Naive thymus-derived CD4-positive, alpha-beta T cell (primary cell): ENCODE measurements at regions not wholly inside any gene's neighbourhood (a gene's known extent, or its start where the extent isn't known, plus 50 kb on each side); places are given as distances from the start of the nearest gene placed in this dataset.

ENCODE experiments used
- ATAC-seq: fragments of 150-1000 bp; cut with Tn5 transposase; 2 replicates; pipeline ENCODE4 v1.10.0; 2021; ENCODE audit warnings: mild to moderate bottlenecking, moderate library complexity
- CTCF ChIA-PET: fragments of 350-600 bp; sonication (Branson Sonifier 250); formaldehyde crosslinking; loops from one replicate; lab custom pipeline; 2021; ENCODE audit warnings: antibody characterized with exemption; lab: Charles Lee
- POLR2A ChIA-PET: fragments of 350-600 bp; sonication (Branson Sonifier 250); formaldehyde crosslinking; loops from one replicate; lab custom pipeline; 2021; ENCODE audit warnings: antibody characterized with exemption, inconsistent platforms; lab: Charles Lee
- DNase-seq, 9 donors: peaks; one replicate each; pipeline versions ENCODE4 v3.0.0 to v3.0.0-alpha.2; 2020 to 2022; ENCODE audit warnings: mixed read lengths in 1 of 9
- H3K27ac ChIP-seq: one replicate; pipeline ENCODE4 v1.7.0; 2013; ENCODE audit warnings: mild to moderate bottlenecking, low read depth, low read length, moderate library complexity
- H3K27me3 ChIP-seq, 2 donors: one replicate each; pipeline ENCODE4 v1.7.0; 2013; ENCODE audit warnings: low read length in 2 of 2, mild to moderate bottlenecking in 2 of 2, moderate library complexity in 2 of 2; ENCODE audit not compliant: control insufficient read depth in 2 of 2, insufficient read depth in 2 of 2
- H3K36me3 ChIP-seq, 3 experiments: 1 replicate in 2 of 3; 2 replicates in 1 of 3; pipeline ENCODE4 v1.7.0; 2013; ENCODE audit warnings: low read length in 3 of 3, mild to moderate bottlenecking in 3 of 3, moderate library complexity in 1 of 3; ENCODE audit not compliant: insufficient read depth in 3 of 3, control insufficient read depth in 2 of 3
- H3K4me1 ChIP-seq, 2 donors: one replicate each; pipeline ENCODE4 v1.7.0; 2013; ENCODE audit warnings: low read length in 2 of 2, mild to moderate bottlenecking in 2 of 2, moderate library complexity in 1 of 2; ENCODE audit not compliant: control insufficient read depth in 2 of 2, insufficient read depth in 2 of 2
- H3K4me3 ChIP-seq: 2 replicates; pipeline ENCODE4 v1.7.0; 2013; ENCODE audit warnings: mild to moderate bottlenecking, low read length
- H3K9me3 ChIP-seq, 3 experiments: 1 replicate in 2 of 3; 2 replicates in 1 of 3; pipeline ENCODE4 v1.7.0; 2013; ENCODE audit warnings: low read length in 3 of 3; ENCODE audit not compliant: control insufficient read depth in 2 of 3
- H3K27ac Mint-ChIP-seq, 9 donors: one replicate each; pipeline ENCODE4 v1.8.0; 2020 to 2022; ENCODE audit warnings: mixed read lengths in 9 of 9, mild to moderate bottlenecking in 8 of 9, moderate library complexity in 5 of 9, inconsistent platforms in 2 of 9
- H3K27me3 Mint-ChIP-seq, 5 donors: one replicate each; pipeline ENCODE4 v1.8.0; 2021 to 2022; ENCODE audit warnings: mixed read lengths in 5 of 5, mild to moderate bottlenecking in 1 of 5
- H3K36me3 Mint-ChIP-seq, 5 donors: one replicate each; pipeline ENCODE4 v1.8.0; 2020 to 2022; ENCODE audit warnings: mixed read lengths in 5 of 5, mild to moderate bottlenecking in 3 of 5, inconsistent platforms in 1 of 5
- H3K4me1 Mint-ChIP-seq, 7 donors: one replicate each; pipeline ENCODE4 v1.8.0; 2020 to 2022; ENCODE audit warnings: mixed read lengths in 7 of 7, mild to moderate bottlenecking in 3 of 7, inconsistent platforms in 1 of 7
- H3K4me3 Mint-ChIP-seq, 10 donors: one replicate each; pipeline ENCODE4 v1.8.0; 2020 to 2022; ENCODE audit warnings: mild to moderate bottlenecking in 10 of 10, mixed read lengths in 10 of 10, moderate library complexity in 6 of 10, inconsistent platforms in 2 of 10
- H3K9me3 Mint-ChIP-seq, 11 donors: one replicate each; pipeline ENCODE4 v1.8.0; 2020 to 2022; ENCODE audit warnings: mixed read lengths in 11 of 11, mild to moderate bottlenecking in 4 of 11, inconsistent platforms in 1 of 11, moderate library complexity in 1 of 11
- intact Hi-C, 2 donors: fragments of 100-400 bp; cut with micrococcal nuclease; formaldehyde crosslinking; loops; one replicate each; pipeline ENCODE4 v1.15.1; 2023

DNA sequence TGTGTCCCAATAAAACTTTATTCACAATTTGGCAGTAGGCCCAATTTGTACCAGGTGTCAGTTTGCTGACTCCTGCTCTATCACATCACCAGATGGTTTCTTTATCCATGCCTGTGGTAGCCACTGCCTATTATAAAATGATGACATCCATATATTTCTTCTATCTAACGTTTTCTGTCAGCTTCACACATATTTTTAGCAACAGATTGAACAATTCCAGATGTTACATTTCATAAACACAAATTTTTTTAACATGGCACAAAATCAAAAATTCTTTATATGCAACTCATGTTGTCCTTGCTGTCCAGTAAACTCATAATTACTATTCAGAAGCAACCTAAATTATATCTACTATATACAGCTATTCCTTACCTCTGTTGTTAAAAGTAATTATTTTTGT lies 1371.6 kb downstream of the NSUN3 start:
- Mint-ChIP-seq H3K4me3 (no peak overlapping the region), H3K27me3 (no peaks in the 10 kb centered on the region), H3K27ac (no peak overlapping the region), H3K4me1 (no peaks in the 10 kb centered on the region), H3K36me3 (no peaks in the 10 kb centered on the region), H3K9me3 (peaks cover 0 to 15% (median 5%) of the 10 kb centered on the region in 11 donors)
- Histone ChIP-seq H3K27ac (no peak overlapping the region), H3K4me3 (no peak overlapping the region), H3K4me1 (no peaks in the 10 kb centered on the region), H3K36me3 (no peaks in the 10 kb centered on the region), H3K9me3 (no peaks in the 10 kb centered on the region), H3K27me3 (no peaks in the 10 kb centered on the region)
- intact Hi-C loops, result no loop called here
- ChIA-PET POLR2A (no interaction called here), CTCF (no interaction called here)
- ATAC-seq, result no peak
- no peak for DNase-seq

DNA sequence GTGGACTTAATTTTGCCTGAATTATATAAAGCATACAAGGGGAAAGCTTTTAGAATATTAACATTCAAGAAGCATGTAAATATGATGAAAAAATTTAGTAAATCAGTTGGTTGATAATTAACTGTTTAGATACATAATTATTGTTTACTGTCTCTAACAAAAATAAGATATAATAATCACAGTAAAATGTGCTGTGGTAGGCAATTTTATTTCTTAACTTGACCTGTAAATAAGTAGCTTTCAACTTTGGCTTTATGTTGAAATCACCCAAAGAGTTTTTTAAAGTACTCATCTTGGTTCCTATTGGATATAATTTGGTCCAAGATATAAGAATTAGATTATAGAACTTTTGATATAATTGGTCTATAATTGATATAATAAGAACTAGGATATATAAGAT lies 1374.5 kb downstream of the NSUN3 start:
- H3K9me3 ChIP-seq, result no peaks in the 10 kb centered on the region
- H3K36me3 ChIP-seq, result no peaks in the 10 kb centered on the region
- H3K27ac Mint-ChIP-seq, result no peak overlapping the region
- no peaks in the 10 kb centered on the region for H3K4me1 ChIP-seq
- ChIA-PET CTCF (no interaction called here), POLR2A (no interaction called here)
- H3K27ac ChIP-seq, result no peak overlapping the region
- DNase-seq (no peak), ATAC-seq (no peak)
- H3K27me3 ChIP-seq, result no peaks in the 10 kb centered on the region
- H3K4me3 Mint-ChIP-seq, result no peak overlapping the region
- H3K4me3 ChIP-seq, result no peak overlapping the region
- no peaks in the 10 kb centered on the region for H3K36me3 Mint-ChIP-seq
- no peaks in the 10 kb centered on the region for H3K27me3 Mint-ChIP-seq
- no peaks in the 10 kb centered on the region for H3K4me1 Mint-ChIP-seq
- intact Hi-C loops, result no loop called here
- H3K9me3 Mint-ChIP-seq, result peaks cover 0 to 15% (median 1%) of the 10 kb centered on the region in 11 donors

- Histone ChIP-seq H3K4me1 (no peaks in the 10 kb centered on the region), H3K4me3 (no peak overlapping the region), H3K9me3 (no peaks in the 10 kb centered on the region), H3K36me3 (no peaks in the 10 kb centered on the region), H3K27ac (no peak overlapping the region), H3K27me3 (no peaks in the 10 kb centered on the region)
- Mint-ChIP-seq H3K9me3 (peaks cover 0 to 15% (median 1%) of the 10 kb centered on the region in 11 donors), H3K4me3 (no peak overlapping the region), H3K4me1 (no peaks in the 10 kb centered on the region), H3K36me3 (no peaks in the 10 kb centered on the region), H3K27ac (no peak overlapping the region), H3K27me3 (no peaks in the 10 kb centered on the region)
- no peak for ATAC-seq
- ChIA-PET CTCF (no interaction called here), POLR2A (no interaction called here)
- no peak for DNase-seq
- intact Hi-C loops, result no loop called here
Measured at GRCh38 chr3:95438274-95438673, 1375.4 kb downstream of the NSUN3 start.

DNA sequence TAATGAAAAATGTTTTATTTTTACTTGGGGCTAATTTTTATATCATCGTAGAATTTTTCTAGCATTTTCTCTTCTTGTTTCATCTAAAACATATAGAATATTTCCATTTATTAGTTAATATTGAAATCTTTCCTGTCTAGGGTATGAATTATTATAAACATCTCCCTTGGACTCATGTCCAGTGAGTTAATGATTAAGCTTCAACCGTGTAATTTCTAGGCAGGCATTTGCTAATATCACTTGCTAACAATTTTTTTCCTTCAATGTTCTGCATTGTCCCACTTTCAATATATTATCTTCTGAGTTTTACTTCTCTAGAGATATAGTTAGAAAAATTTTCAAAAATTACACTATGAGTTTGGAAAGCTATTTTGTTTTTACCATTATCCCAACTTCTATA lies 1371.6 kb upstream of the EPHA6 start:
- DNase-seq, result no peak
- intact Hi-C loops, result no loop called here
- H3K4me3 Mint-ChIP-seq, result no peak overlapping the region
- H3K4me1 Mint-ChIP-seq, result no peaks in the 10 kb centered on the region
- POLR2A ChIA-PET, result no interaction called here
- H3K36me3 ChIP-seq, result no peaks in the 10 kb centered on the region
- peaks cover 0 to 12% (median 0%) of the 10 kb centered on the region in 11 donors for H3K9me3 Mint-ChIP-seq
- ATAC-seq, result no peak
- CTCF ChIA-PET, result no interaction called here
- no peaks in the 10 kb centered on the region for H3K27me3 Mint-ChIP-seq
- H3K36me3 Mint-ChIP-seq, result no peaks in the 10 kb centered on the region
- H3K4me1 ChIP-seq, result no peaks in the 10 kb centered on the region
- H3K27me3 ChIP-seq, result no peaks in the 10 kb centered on the region
- no peak overlapping the region for H3K4me3 ChIP-seq
- H3K27ac ChIP-seq, result no peak overlapping the region
- no peaks in the 10 kb centered on the region for H3K9me3 ChIP-seq
- H3K27ac Mint-ChIP-seq, result no peak overlapping the region

DNA sequence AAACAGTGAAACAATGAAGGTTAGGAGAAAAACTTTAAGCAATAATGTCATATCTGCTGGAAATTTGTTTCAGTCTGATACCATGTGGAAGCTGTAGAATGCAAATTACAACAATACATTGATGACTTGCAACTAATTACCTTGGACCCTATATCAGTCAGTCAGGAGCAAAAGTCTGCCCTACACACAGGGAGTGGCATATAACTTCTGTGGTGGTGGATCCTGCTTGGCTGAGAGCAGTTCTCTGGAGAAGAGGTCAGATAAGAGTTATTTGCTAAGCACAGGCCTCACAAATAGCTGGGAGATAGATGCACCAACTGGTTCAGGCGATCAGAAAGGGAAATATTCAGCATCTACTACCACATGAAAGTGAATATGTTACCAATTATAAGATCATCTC lies 1364.6 kb upstream of the EPHA6 start:
- Histone ChIP-seq H3K4me1 (no peaks in the 10 kb centered on the region), H3K4me3 (no peak overlapping the region), H3K36me3 (no peaks in the 10 kb centered on the region), H3K27me3 (no peaks in the 10 kb centered on the region), H3K9me3 (no peaks in the 10 kb centered on the region), H3K27ac (no peak overlapping the region)
- Mint-ChIP-seq H3K9me3 (peaks cover 0 to 5% (median 0%) of the 10 kb centered on the region in 11 donors), H3K4me1 (no peaks in the 10 kb centered on the region), H3K27ac (no peak overlapping the region), H3K36me3 (no peaks in the 10 kb centered on the region), H3K4me3 (no peak overlapping the region), H3K27me3 (no peaks in the 10 kb centered on the region)
- DNase-seq (no peak), ATAC-seq (no peak)
- intact Hi-C loops, result no loop called here
- ChIA-PET CTCF (no interaction called here), POLR2A (no interaction called here)

GRCh38 chr3:95453242-95453641 lies 1361.2 kb upstream of the EPHA6 start:
- Mint-ChIP-seq H3K27me3 (no peaks in the 10 kb centered on the region), H3K4me1 (no peaks in the 10 kb centered on the region), H3K36me3 (no peaks in the 10 kb centered on the region), H3K9me3 (peaks cover 0 to 5% (median 0%) of the 10 kb centered on the region in 11 donors), H3K27ac (no peak overlapping the region), H3K4me3 (no peak overlapping the region)
- DNase-seq, result no peak
- POLR2A ChIA-PET, result no interaction called here
- ATAC-seq, result no peak
- Histone ChIP-seq H3K4me1 (no peaks in the 10 kb centered on the region), H3K27me3 (no peaks in the 10 kb centered on the region), H3K4me3 (no peak overlapping the region), H3K36me3 (no peaks in the 10 kb centered on the region), H3K9me3 (no peaks in the 10 kb centered on the region), H3K27ac (no peak overlapping the region)
- CTCF ChIA-PET, result no interaction called here
- intact Hi-C loops, result no loop called here

- H3K36me3 Mint-ChIP-seq, result no peaks in the 10 kb centered on the region
- Histone ChIP-seq H3K27me3 (no peaks in the 10 kb centered on the region), H3K36me3 (no peaks in the 10 kb centered on the region), H3K9me3 (no peaks in the 10 kb centered on the region), H3K27ac (no peak overlapping the region), H3K4me1 (no peaks in the 10 kb centered on the region), H3K4me3 (no peak overlapping the region)
- ChIA-PET POLR2A (no interaction called here), CTCF (interaction anchor here (0.5 kb wide), 1 partner anchor 63 kb away, joined by 3 read pairs; no protein-coding TSS in a partner anchor)
- H3K27ac Mint-ChIP-seq, result no peak overlapping the region
- H3K4me1 Mint-ChIP-seq, result no peaks in the 10 kb centered on the region
- no peak overlapping the region for H3K4me3 Mint-ChIP-seq
- DNase-seq, result no peak
- ATAC-seq, result no peak
- intact Hi-C loops, result no loop called here
- H3K27me3 Mint-ChIP-seq, result no peaks in the 10 kb centered on the region
- H3K9me3 Mint-ChIP-seq, result peaks cover 0 to 10% (median 1%) of the 10 kb centered on the region in 11 donors
Measured at GRCh38 chr3:95456835-95457234, 1357.6 kb upstream of the EPHA6 start.
